ENCODE measurements at regions not wholly inside any gene's neighbourhood (a gene's known extent, or its start where the extent isn't known, plus 50 kb on each side); places are given as distances from the start of the nearest gene placed in this dataset.
"Not testable (repeated sequence)": the region's sequence is repeated elsewhere in the genome, so short reads cannot be mapped to it uniquely, and the experiment has no call there.

DNA sequence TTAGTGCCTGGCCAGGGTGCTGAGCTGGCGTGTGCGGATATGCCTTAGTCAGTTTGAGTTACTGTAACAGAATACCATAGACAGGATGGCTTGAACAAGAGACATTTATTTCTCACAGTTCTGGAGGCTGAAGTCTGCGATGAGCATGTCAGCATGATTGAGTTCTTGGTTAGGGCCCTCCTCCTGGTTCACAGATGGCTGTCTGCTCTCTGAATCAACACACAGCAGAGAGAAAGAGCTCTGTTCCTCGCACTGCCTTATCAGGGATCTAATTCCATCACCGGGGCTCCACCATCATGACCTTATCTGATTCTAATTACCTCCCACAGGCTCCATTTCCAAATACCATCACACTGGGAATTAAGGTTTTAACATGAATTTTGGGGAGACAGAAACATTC, 386.6 kb upstream of the DPH6 start:
- DNase-seq = peak; percentile 13

DNA sequence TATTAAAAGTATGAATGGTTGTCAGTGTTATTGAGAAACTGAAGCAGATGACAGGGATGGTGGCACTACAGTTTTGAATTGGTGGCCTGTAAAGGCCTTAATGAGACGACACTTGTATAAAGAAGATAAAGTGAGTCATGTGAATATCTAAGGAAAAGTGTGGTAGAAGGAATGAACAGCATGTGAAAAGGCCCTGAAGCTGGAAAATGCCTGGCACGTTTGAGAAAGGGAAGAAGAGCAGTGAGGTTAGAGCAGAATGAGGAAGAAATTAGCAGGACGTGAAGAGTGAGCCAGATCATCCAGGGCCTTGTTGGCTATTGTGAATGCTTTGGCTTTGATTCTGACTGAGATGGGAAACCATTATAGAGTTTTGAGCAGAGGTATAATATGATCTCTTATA, 387.6 kb upstream of the DPH6 start:
- DNase-seq = no peak

DNA sequence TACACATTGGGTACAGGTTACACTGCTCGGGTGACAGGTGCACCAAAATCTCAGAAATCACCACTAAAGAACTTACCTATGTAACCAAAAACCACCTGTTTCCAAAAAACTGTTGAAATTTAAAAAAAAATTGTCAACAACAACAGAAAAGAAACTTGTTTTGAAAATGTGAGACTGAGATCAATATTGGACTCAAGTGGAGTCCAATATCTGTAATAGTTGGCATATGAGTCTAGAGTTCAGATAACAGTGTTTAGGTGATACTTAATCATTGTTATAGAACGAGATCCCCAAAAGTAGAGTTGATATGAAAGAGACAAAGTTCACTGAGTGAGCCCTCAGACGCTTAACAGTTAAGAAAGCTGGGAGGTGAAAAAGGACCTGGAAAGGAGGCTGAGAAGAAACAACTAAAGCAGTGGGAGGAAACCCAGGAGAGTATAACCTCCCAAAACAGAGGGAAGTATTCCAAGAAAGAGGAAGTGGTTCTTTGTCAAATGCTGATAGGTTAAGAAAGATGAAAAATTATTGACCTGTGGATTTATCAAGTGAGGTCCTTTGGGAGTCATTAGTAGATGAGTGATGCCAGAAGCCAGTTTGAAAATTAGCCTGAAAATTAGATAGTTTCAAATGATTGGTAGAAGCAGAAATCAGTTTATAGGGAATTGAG, 388.6 kb upstream of the DPH6 start:
- no peak for DNase-seq

DNA sequence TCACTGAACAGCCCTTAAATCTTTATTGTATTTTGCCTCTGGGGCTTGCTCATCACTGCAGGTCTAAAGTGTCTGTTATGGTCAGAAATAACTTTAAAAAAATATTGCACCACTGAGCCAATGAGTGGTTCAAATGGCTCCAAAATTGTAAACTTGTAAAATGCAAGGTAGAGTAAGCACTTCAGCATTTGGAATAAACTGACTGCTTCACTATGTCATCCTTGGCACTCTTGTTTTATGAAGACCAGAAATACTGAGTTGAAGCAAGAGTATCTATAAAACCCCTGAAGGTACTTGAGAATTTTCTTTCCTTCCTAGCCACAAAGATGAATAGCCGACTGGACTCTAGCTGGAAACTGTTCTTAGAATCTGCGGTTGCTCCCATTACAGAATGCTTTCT, 390.3 kb upstream of the DPH6 start:
- no peak for DNase-seq

DNA sequence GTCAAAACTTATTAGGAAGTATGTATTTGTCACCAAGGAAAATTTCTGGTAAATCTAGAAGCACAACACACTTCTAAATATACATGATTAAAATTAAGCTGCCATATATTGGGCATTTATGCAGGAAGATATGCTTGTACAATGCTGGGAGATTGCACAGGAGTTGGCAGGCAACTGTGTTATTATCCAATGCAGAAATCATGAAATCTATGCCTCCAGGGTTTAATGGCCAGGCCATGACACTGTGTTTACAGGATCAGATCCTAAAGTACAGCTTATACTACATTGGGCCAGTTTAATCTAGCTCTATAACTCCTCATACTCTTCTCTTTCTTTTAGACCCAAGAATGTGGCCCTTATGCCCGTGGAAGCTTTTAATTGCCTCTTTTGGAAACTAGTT, 391.4 kb upstream of the DPH6 start:
- DNase-seq = no peak

DNA sequence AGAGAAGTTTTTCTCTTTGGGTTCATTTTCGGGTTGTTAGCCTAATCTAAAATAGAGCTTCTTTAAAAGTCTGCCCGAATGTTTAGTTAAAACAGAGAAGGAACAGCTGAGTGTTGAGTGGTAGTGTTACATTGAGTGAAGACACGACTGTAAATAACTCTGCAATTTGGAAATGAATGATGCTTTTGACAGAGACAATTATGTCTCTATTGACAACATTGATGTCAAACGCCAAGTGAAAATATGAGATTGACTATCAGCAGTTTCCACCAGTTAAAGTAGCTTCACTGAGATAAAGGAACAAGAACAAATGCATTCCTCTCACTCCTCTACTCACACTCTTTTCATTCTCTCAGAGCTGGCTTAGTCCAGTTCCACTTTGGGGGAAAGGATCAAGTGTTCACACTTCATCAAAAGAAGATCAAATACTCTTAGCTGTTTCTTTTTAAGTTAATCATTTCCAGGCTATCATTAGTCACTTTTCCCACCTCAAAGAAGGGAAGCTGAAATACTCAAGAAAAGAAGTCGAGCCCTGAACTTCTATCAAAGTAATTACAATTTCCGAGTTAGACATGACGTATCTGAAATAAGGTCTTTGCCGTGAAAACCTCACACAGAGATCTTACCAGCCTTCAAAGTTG, 399.1 kb upstream of the DPH6 start:
- DNase-seq = no peak

DNA sequence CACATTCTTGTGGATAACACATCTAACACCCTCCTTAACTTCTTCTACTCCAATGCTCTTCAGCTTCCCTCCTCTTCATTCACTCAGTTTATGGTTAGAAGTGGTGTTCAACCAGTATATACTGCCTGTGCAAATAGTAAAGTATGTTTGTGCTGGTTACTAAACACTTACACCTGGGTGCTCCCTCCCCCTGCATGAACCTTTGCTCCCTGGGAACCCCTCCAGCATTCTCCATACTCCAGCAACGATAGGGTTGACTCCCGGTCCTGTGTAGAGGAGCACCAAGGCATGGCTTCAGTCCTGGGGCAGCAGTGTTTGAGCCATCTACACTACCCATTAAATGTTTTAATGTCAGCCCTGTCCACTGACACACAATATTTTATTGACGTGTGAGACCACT, 407.5 kb upstream of the DPH6 start:
- DNase-seq = no peak

DNA sequence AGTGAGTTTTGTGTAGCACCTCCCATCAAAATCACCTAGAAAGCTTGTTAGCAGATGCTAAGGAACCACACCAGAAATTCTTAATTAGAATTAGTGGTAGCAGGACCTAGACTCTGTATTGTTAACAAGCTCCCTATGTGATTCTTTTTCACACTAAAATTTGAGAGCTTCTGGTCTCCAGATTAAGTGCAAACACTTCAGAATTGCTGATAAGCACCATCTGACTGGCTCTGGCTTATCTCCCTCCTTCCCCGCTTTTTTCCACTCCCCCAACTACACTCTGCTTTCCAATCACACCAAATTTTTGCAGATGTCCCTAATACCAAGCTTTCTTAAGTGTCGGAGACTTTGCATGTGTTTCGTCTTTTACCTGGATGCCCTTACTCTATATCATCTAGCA, 410.1 kb upstream of the DPH6 start:
- DNase-seq = no peak

DNA sequence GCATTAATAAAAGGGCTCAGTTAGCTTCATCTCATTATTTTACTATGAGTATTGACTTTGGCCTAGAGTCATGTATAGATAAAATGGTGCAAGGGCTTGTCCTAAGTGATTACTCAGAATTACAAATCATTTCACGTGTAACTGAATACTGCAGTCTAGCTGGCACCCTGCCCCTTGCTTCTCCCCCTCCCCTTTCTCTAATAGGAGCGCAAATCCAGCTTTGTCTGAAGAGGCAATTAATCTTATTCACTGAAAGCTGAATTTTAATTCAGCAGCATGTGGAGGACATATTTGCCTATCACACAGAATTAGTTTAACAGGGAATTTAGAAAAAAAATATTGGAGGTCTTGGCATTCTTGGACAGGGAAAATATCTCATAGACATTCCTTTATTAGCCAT, 412.1 kb upstream of the DPH6 start:
- peak; percentile 17 for DNase-seq

DNA sequence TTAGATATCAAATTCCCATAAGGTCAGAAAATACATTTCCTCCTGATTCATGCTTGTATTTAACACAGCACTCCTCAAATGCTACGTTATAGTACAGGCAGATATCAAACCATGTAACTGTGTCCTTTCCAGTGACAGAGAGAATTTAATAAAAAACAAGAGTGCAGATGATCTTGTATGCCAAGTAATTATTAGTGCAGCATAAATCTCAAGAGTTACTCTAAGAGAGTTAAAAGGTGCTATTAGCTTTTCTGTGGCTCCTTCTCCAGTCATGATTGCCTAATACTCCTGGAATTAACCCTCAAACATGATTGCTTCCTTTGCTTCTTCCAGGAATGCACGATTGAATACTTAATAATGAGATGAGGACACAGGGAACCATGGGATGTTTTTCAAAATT, 413.0 kb upstream of the DPH6 start:
- no peak for DNase-seq

DNA sequence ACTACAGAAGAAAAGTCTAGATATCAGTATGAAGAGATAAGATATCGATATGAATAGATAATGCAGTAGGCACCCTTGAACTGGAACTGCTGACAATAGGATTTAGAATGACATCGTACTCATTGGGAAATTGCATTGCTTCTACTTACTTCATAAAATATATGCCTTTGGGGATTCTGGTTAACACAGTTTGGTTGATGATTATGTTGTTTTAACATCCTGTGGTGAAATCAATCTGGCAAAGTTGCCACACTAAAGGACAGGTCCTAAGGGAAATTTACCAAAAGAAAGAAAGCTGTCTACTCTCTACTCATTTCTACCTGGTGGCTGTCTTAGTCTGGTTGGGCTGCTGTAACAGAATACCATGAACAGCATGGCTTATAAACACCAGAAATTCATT, 417.4 kb upstream of the DPH6 start:
- DNase-seq = no peak

DNA sequence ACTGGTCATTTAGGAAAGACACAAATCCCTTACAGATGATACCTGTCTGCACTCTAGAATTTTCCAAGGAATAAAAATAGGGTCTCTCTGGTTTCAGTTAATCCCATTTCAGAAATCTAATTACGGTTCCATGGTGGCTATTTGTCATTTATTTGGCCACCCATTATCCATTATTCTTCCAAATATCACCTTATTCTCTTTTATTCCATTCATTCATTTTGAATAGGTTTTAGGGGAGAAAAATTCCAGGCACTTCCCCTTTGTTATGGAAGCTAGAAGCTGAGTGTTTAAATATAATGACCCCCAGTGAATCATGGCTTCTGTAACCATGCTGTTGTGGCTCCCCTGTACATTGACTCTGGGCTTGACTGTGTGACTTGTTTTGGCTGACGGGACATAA, 420.8 kb upstream of the DPH6 start:
- no peak for DNase-seq

DNA sequence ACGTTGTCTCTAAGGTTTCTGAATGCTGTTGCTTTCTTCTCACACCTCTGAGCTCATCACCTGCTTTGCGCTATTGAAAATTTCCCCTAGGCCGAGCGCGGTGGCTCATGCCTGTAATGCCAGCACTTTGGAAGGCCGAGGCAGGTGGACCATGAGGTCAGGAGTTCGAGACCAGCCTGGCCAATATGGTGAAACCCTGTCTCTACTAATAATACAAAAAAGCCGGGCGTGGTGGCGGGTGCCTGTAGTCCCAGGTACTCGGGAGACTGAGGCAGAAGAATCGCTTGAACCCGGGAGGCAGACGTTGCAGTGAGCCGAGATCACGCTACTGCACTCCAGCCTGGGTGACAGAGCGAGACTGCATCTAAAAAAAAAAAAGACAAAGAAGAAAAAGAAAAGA, 422.0 kb upstream of the DPH6 start:
- DNase-seq = not testable (repeated sequence)

DNA sequence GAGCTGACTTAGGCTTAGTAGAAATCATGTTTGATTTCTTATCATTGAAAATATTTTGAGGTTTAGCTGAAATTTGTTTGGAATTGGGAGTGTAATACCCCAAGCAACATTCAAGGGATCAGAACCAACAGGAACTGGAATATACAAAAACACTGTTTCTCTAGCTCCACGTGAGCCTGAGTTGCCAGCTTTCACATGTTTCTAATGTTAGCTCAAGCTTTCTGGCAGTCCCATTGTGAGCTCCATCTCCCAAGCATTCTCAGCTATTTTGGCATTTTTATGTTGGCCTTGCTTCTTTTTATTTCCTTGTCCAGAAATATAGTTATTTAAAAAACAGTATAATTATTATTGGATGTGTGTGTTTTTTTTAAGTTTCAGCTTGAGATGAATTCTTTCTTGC, 427.1 kb upstream of the DPH6 start:
- no peak for DNase-seq

DNA sequence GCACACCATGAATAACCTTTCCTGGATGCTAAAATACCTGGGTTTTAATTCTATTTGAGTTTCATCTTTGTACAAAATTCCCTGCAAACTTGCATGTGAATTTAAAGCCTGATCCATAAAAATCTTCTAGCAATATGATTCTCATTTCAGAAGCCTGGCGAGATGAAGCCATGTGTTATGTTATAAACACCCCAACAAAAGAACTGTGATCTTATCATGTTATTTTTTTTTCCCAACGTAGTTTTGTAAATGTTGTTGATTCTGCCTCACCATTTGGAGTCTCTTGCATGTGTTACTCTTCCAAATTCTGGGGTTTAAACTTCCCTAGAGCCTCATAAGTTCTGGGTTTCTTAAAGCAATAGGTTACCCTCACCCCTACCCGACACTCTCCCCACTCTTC, 428.1 kb upstream of the DPH6 start:
- no peak for DNase-seq

DNA sequence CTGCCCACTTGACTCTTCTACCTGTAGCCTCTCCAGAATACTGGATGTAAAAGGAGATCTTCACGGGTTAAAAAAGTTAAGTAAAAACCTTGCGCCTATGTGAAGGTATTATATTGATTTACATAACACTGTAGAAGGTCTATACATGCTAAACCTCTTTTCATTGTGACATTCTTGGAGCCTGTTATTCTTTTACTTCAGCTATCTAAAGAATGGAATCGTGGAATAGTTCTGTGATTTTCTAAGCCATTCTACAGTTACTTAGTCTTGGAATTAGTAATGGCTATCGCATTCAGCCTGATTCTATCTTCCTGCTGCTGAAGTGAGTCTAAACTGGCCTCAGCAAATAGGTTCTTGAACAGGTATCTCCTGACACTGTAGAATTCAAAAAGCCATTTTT, 430.0 kb upstream of the DPH6 start:
- no peak for DNase-seq

DNA sequence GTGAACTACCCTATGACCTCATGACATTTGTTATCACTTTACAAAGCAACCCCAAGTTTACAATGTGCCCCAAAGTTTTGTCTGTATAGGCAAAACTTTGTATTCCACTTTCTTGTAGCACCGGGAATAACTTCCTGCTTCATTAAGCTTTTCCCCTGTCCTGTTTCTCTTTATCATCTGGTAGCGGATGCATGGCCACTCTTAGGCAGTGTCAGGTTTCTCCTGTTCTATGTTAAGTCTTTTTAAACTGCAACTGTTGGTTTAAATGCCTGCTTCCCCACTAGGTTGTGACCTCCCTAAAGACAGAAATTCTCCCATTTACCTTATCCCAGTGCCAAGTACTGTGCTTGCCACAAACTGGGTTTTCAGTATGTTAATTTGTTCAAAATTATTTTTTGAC, 433.6 kb upstream of the DPH6 start:
- DNase-seq = no peak

DNA sequence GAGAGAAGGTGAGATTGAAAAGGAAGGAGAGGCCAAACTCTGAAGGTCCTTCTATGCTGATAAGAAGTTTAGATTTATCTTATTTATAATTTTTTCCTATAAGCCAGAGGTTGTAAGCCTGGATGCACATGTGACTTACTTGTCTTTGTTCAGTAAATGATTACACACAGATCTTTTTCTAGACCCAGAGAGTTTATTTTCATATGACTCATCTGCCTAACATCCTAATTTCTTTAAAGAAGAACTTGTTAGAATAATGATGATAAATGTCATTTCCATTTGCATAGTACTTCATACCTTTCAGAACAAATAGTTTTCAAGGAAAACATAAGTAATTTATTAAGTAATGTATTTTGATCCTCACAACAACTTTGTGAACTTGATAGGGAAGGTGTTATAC, 434.8 kb upstream of the DPH6 start:
- no peak for DNase-seq

DNA sequence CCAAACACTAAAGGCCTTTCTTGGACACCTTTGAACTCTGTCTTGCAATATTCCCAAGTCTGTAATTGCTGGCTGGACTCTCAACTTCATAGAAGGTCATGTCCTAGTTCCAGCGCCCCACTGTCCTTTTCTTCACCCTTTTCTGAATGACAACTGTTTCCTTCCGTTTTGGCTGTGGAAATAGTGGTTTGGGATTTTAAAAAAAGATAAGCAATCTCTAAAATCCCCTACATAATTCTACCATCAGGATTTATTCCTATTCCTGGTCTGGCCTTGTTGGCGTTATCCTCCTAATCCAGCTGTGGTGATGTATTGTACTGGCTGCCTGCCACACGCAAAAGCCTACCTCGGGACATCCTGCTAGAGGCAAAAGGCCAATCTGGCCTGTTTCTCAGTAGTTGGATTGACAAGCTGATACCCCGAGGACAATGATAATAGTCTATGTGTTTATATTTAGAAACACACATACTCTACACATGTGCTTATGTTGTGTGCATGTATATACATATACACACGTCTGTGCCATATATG, 440.3 kb upstream of the DPH6 start:
- no peak for DNase-seq

DNA sequence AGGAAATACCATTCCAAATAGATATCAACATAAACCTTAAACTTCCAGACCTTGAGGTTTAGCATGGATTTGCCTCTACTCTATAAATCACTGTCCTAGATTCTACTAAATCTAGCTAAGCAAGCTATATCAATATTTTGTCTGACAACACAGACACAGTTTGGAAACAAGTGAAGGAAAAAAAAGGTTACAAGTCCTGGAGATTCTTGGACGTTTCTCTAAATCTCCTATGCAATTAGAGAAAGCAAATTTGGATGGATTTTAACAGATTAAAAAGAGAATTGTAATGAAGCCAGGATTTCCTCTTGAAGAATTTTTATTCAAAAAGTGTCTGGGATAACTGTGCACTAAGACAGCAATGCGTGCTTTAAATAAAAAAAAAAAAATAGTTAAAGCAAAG, 441.1 kb upstream of the DPH6 start:
- no peak for DNase-seq

DNA sequence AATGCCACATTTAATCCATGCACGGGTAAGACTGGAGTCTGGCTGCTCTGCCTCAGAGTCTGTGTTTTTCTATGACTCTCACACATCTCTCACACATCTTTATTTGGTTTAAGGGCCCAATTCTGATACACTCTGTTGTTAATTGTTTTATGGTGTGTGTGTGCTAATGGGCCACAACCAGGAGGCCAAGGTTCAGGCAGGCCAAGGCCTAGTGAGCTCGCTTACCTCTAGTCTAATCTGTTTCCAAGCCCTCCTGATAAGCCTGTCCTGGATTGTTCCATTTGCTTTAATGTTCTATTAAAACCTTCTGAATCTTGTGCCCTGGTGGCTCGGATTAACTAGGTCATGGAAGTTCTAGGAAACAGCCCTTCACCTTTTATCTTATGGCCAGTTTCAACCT, 445.4 kb upstream of the DPH6 start:
- DNase-seq = no peak

DNA sequence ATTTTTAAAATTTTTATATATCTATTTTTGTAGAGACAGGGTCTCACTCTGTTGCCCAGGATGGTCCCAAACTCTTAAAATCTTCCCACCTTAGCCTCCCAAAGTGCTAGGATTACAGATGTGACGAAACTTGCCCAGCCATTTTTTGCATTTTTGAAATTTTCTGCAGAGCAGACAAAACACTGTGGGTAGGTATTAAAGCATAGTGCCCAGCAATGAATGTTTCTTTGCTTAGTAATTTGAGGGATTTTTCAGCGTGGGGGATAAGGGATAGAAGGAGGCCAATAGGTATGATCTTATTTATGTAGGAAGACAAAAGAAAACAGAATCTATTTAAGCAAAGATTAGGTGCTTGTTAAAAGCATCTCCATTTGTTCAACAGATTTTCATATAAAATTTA, 446.8 kb upstream of the DPH6 start:
- no peak for DNase-seq

DNA sequence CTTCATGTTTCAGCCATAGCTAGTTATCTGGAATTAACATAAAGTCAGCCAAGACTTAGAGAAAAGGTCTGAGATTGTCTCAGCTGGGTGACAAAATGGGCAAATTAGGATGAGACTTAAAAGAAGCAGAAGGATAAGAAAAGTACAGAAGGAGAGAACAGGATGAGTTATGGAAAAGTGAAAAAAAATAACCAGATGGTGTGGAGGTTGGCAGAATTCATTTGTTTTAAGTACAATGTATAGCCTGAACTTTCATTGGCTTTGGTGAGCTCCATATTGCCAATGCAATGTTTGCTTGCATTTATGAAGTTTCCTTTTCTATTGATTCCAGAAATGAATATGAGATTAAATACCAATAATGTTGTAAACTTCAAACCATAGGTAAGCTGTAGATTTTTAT, 447.2 kb upstream of the DPH6 start:
- no peak for DNase-seq

DNA sequence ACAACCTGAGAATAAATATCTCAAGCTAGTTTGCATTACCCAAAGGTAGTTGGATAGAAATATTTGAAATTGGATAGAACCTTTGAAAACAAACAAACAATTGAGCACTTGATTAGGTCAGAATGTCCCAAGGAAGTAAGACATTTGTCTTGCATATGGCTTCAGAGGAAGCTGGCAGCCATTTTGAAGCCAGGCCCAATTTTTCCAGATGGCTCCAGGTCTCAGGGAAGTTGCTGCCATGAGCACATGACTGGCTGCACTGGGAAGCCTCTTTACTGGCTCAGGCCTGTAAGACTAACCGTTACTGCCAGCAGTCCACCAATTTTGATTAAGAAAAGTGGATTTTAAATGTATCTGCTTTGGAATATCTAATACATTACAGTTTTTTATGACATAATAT, 448.9 kb upstream of the DPH6 start:
- no peak for DNase-seq
